Psoas muscle (tissue), 7 donors: ENCODE measurements at regions not wholly inside any gene's neighbourhood (a gene's known extent, or its start where the extent isn't known, plus 50 kb on each side); places are given as distances from the start of the nearest gene placed in this dataset.

ENCODE experiments used
- ATAC-seq, 4 donors: fragments of 200-7000 bp; cut with Tn5 transposase; one replicate each; pipeline ENCODE4 v1.9.1; 2020; ENCODE audit warnings: moderate library complexity in 3 of 4, mild to moderate bottlenecking in 2 of 4
- DNase-seq, 2 donors: peaks; one replicate each; pipeline ENCODE4 v3.0.0-alpha.2; 2020
- H3K27ac ChIP-seq: fragments of 200-600 bp; one replicate; pipeline ENCODE4 v1.8.0; 2022
- H3K27me3 ChIP-seq, 3 donors: fragments of 200-600 bp in 1 of 3; one replicate each; pipeline versions ENCODE4 v1.6.1 to v1.8.0; 2013 to 2022; ENCODE audit warnings: low read length in 2 of 3, mild to moderate bottlenecking in 2 of 3, moderate library complexity in 1 of 3; ENCODE audit not compliant: insufficient read depth in 3 of 3
- H3K36me3 ChIP-seq, 2 donors: fragments of 200-600 bp in 1 of 2; one replicate each; pipeline versions ENCODE4 v1.6.1 to v1.8.0; 2013 to 2022; ENCODE audit warnings: low read depth in 1 of 2, mild to moderate bottlenecking in 1 of 2, moderate library complexity in 1 of 2; ENCODE audit not compliant: insufficient read depth in 1 of 2
- H3K4me1 ChIP-seq: fragments of 200-600 bp; one replicate; pipeline ENCODE4 v1.8.0; 2022
- H3K4me3 ChIP-seq: fragments of 200-600 bp; one replicate; pipeline ENCODE4 v1.8.0; 2022; ENCODE audit warnings: mild to moderate bottlenecking
- H3K9me3 ChIP-seq: fragments of 200-600 bp; one replicate; pipeline ENCODE4 v1.8.0; 2022
- CTCF ChIP-seq: fragments of 200-600 bp; IDR thresholded peaks from one replicate; pipeline ENCODE4 v1.8.0; 2022; ENCODE audit warnings: antibody characterized with exemption
- whole genome bisulfite sequencing, 3 donors: extraction: QIAGEN DNeasy Blood & Tissue Kit; methylation state at CpG; one replicate each; pipeline versions ENCODE4 v1.1.6 to v1.1.7; 2013; 5-methylcytosine and 5-hydroxymethylcytosine counted together
- intact Hi-C, 2 donors: fragments of 100-400 bp; cut with DNase I; formaldehyde crosslinking; loops; one replicate each; pipeline versions ENCODE4 v1.11.0 to v1.14.2; 2022
- donor health status: healthy with polysubstance abuse.
- donor health status: DM: no; HTN: no; CAD: no; lungs with moderate emphysema.
- donor health status: Bipolar disorder and iron deficiency.
- donor health status: healthy.
- donor health status: DM: yes; HTN: yes; CAD: no.
- donor health status: DM: no; HTN: no; CAD: no.
- donor health status: DM: yes; HTN: yes; CAD: no.

- Histone ChIP-seq H3K9me3 (no peaks in the 10 kb centered on the region), H3K4me1 (no peaks in the 10 kb centered on the region), H3K27me3 (no peaks in the 10 kb centered on the region), H3K36me3 (no peaks in the 10 kb centered on the region), H3K4me3 (no peak overlapping the region), H3K27ac (no peak overlapping the region)
- intact Hi-C loops: no loop called here
- TF ChIP-seq CTCF: no peak
- DNase-seq: no peak
- no peak for ATAC-seq
- 76 to 84% (median 84%) methylated on average over 4 of the region's 4 CpGs for WGBS, 3 donors
Observed at GRCh38 chr15:91480426-91480825, 373.1 kb upstream of the SLCO3A1 start.

GRCh38 chr15:91482799-91483198 is 370.7 kb upstream of the SLCO3A1 start:
- intact Hi-C loops: no loop called here
- Histone ChIP-seq H3K4me1 (no peaks in the 10 kb centered on the region), H3K27ac (no peak overlapping the region), H3K9me3 (no peaks in the 10 kb centered on the region), H3K36me3 (no peaks in the 10 kb centered on the region), H3K27me3 (no peaks in the 10 kb centered on the region), H3K4me3 (no peak overlapping the region)
- WGBS, 3 donors: 42 to 58% (median 53%) methylated on average over 1 of the region's 1 CpG
- DNase-seq (no peak), ATAC-seq (no peak)
- TF ChIP-seq CTCF: no peak

GRCh38 chr15:91484141-91484540 is 369.4 kb upstream of the SLCO3A1 start:
- no peak overlapping the region for H3K4me3 ChIP-seq
- DNase-seq (no peak), ATAC-seq (no peak)
- intact Hi-C loops: no loop called here
- H3K27me3 ChIP-seq: no peaks in the 10 kb centered on the region
- no peak for TF ChIP-seq CTCF
- H3K9me3 ChIP-seq: no peaks in the 10 kb centered on the region
- H3K36me3 ChIP-seq: no peaks in the 10 kb centered on the region
- H3K4me1 ChIP-seq: no peaks in the 10 kb centered on the region
- WGBS, 3 donors: 70 to 85% (median 82%) methylated on average over 1 of the region's 1 CpG
- no peak overlapping the region for H3K27ac ChIP-seq

GRCh38 chr15:91488452-91488851 is 365.1 kb upstream of the SLCO3A1 start:
- ATAC-seq (no peak), DNase-seq (no peak)
- TF ChIP-seq CTCF: no peak
- Histone ChIP-seq H3K9me3 (no peaks in the 10 kb centered on the region), H3K27me3 (peaks cover 0 to 6% (median 0%) of the 10 kb centered on the region in 3 donors), H3K4me3 (no peak overlapping the region), H3K27ac (no peak overlapping the region), H3K36me3 (no peaks in the 10 kb centered on the region), H3K4me1 (no peaks in the 10 kb centered on the region)
- intact Hi-C loops: no loop called here
- 78 to 79% (median 78%) methylated on average over 4 of the region's 4 CpGs for WGBS, 3 donors

- TF ChIP-seq CTCF: no peak
Observed at GRCh38 chr15:91490211-91490610, 363.3 kb upstream of the SLCO3A1 start.

More at GRCh38 chr15:91490211-91490610, 363.3 kb upstream of the SLCO3A1 start:
- peaks cover 0 to 6% (median 0%) of the 10 kb centered on the region in 3 donors for H3K27me3 ChIP-seq
- H3K4me3 ChIP-seq: no peak overlapping the region
- DNase-seq (no peak), ATAC-seq (no peak)
- H3K27ac ChIP-seq: no peak overlapping the region
- WGBS, 3 donors: 91 to 97% (median 93%) methylated on average over 2 of the region's 2 CpGs
- no peaks in the 10 kb centered on the region for H3K4me1 ChIP-seq
- intact Hi-C loops: no loop called here
- H3K9me3 ChIP-seq: no peaks in the 10 kb centered on the region
- no peaks in the 10 kb centered on the region for H3K36me3 ChIP-seq
